ENCODE measurements at regions not wholly inside any gene's neighbourhood (a gene's known extent, or its start where the extent isn't known, plus 50 kb on each side); places are given as distances from the start of the nearest gene placed in this dataset.

DNA sequence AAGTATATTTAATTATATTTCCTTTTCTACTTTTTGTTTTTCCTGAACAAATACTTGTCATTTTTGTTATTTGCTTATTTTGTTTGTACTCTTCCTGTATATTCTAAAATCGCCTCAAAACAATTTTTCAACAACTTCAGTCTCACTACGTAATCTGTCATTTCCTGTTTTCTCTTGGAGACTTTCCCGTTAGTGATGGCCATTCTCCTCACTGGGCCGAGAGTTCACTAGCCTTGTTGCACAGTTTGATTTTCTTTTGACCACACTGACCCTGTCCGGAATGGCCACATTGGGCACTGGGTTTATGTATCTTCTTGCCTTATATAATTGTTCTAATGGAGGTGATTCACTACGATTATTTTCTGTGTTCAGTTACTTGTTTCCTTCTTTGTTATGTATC is 726.1 kb downstream of the FAM181B start (continued):
- TF ChIP-seq CHD7 (IDR thresholded peaks at IDR 0.05; ENCODE audit: insufficient replicate concordance, low read length) (no peak), GABPA (IDR thresholded peaks at IDR 0.05; ENCODE audit: borderline replicate concordance, insufficient read depth, low read length) (no peak), CREB1 (IDR thresholded peaks at IDR 0.05) (no peak), RBBP5 (IDR thresholded peaks at IDR 0.05; ENCODE audit: borderline replicate concordance, low read depth, low read length) (no peak), HDAC6 (IDR thresholded peaks at IDR 0.05; ENCODE audit: low read depth, low read length) (no peak), RAD21 (IDR thresholded peaks at IDR 0.05 in 1 of 2, conservative IDR thresholded peaks at IDR 0.05 in 1 of 2; ENCODE audit: low read depth in 2 of 2, low read length in 2 of 2) (no peak), KDM1A (IDR thresholded peaks at IDR 0.05; ENCODE audit: borderline replicate concordance, low read length) (no peak), SAP30 (IDR thresholded peaks at IDR 0.05; ENCODE audit: insufficient read depth, insufficient replicate concordance, low read length) (no peak)

Measured in H1 (cell line).